ENCODE measurements at regions not wholly inside any gene's neighbourhood (a gene's known extent, or its start where the extent isn't known, plus 50 kb on each side); places are given as distances from the start of the nearest gene placed in this dataset.

GRCh38 chr2:18406219-18406618 is 154.2 kb downstream of the RDH14 start:
- TF ChIP-seq CTCF (conservative IDR thresholded peaks at IDR 0.05; ENCODE audit: low read depth, low read length) = no peak
- no peak for TF ChIP-seq RAD21 (IDR thresholded peaks at IDR 0.05; ENCODE audit: low read length)
- no peak for TF ChIP-seq RFX5 (IDR thresholded peaks at IDR 0.05; ENCODE audit: low read depth, low read length)
- no peak for TF ChIP-seq MAFK (IDR thresholded peaks at IDR 0.05; ENCODE audit: low read depth, low read length)
- no peak for TF ChIP-seq USF2 (IDR thresholded peaks at IDR 0.05; ENCODE audit: low read depth, low read length)
- TF ChIP-seq CEBPB (IDR thresholded peaks at IDR 0.05; ENCODE audit: low read depth, low read length) = no peak
- TF ChIP-seq POLR2A (IDR thresholded peaks at IDR 0.05; ENCODE audit: low read depth, low read length) = no peak
- no peak for TF ChIP-seq MXI1 (IDR thresholded peaks at IDR 0.05; ENCODE audit: borderline replicate concordance, low read depth, low read length)

Data from IMR-90 (cell line).